Kidney (tissue), 13 donors: ENCODE measurements at regions not wholly inside any gene's neighbourhood (a gene's known extent, or its start where the extent isn't known, plus 50 kb on each side); places are given as distances from the start of the nearest gene placed in this dataset.

Experiments used
- DNase-seq, 5 donors: peaks; one replicate each; pipeline ENCODE4 v3.0.0-alpha.2; 2013 to 2020
- FAIRE-seq: peaks from 2 replicates; lab custom pipeline; 2012; peaks lifted over from hg19 to GRCh38; lab: Jason Lieb, UNC
- H3K27ac ChIP-seq, 2 donors: one replicate each; pipeline ENCODE4 v1.7.0; 2013; ENCODE audit warnings: low read depth in 2 of 2, low read length in 2 of 2, inconsistent platforms in 1 of 2
- H3K27me3 ChIP-seq: one replicate; pipeline ENCODE4 v1.7.1; 2013; ENCODE audit warnings: low read length, inconsistent platforms; ENCODE audit not compliant: control insufficient read depth, insufficient read depth
- H3K36me3 ChIP-seq, 3 donors: one replicate each; pipeline versions ENCODE4 v1.7.0 to v1.7.1; 2013; ENCODE audit warnings: low read length in 3 of 3, control low read depth in 1 of 3, inconsistent platforms in 1 of 3; ENCODE audit not compliant: insufficient read depth in 3 of 3, control insufficient read depth in 2 of 3
- H3K4me1 ChIP-seq, 3 donors: one replicate each; pipeline versions ENCODE4 v1.7.0 to v1.7.1; 2013; ENCODE audit warnings: low read length in 3 of 3, inconsistent platforms in 1 of 3, low read depth in 1 of 3; ENCODE audit not compliant: control insufficient read depth in 2 of 3, insufficient read depth in 2 of 3
- H3K4me3 ChIP-seq, 3 donors: one replicate each; pipeline versions ENCODE4 v1.7.0 to v1.8.1; 2013; ENCODE audit warnings: low read length in 3 of 3, control low read depth in 1 of 3, inconsistent platforms in 1 of 3
- H3K9ac ChIP-seq, 3 donors: one replicate each; pipeline versions ENCODE4 v1.7.0 to v1.7.1; 2013; ENCODE audit warnings: low read length in 3 of 3, control low read depth in 1 of 3, inconsistent platforms in 1 of 3
- H3K9me3 ChIP-seq, 3 donors: one replicate each; pipeline versions ENCODE4 v1.7.0 to v1.7.1; 2013; ENCODE audit warnings: low read length in 3 of 3, control low read depth in 1 of 3, inconsistent platforms in 1 of 3; ENCODE audit not compliant: control insufficient read depth in 2 of 3, insufficient read depth in 1 of 3
- CTCF ChIP-seq: IDR thresholded peaks from 3 replicates; pipeline ENCODE4 v1.5.1; 2012; ENCODE audit warnings: mild to moderate bottlenecking, moderate library complexity, borderline replicate concordance; ENCODE audit not compliant: insufficient read depth; ENCODE audit errors: extremely low read depth
- intact Hi-C: fragments of 100-400 bp; cut with DNase I; formaldehyde crosslinking; loops from one replicate; pipeline ENCODE4 v1.11.1; 2022
- donor health status: control.
- donor health status: control.
- donor health status: control.
- donor health status: control.
- donor health status: control.
- donor health status: DM: yes; HTN: yes; CAD: no.
- donor health status: Normal renal cell carcinoma (clear cell type).

DNA sequence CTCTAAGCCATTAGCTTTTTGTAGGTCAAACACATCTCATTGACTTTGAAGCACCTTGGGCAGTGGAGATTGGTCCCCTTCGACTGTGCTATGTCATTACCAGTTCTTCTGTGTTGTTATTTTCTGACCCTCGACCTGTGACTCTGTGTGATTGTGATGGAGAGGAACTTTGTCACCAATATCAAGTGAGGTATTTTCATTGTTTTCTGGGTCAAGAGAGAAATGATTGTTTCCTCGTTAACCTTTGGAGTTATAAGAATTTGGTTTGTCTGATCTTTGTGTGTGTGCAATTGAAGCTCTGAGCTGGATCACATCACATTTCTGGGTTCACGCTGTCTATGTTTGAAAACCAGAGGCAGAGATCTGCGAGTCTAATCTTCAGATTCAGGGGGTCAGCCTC is 432.2 kb upstream of the KLF6 start:
- FAIRE-seq = no peak
- intact Hi-C loops = no loop called here

DNA sequence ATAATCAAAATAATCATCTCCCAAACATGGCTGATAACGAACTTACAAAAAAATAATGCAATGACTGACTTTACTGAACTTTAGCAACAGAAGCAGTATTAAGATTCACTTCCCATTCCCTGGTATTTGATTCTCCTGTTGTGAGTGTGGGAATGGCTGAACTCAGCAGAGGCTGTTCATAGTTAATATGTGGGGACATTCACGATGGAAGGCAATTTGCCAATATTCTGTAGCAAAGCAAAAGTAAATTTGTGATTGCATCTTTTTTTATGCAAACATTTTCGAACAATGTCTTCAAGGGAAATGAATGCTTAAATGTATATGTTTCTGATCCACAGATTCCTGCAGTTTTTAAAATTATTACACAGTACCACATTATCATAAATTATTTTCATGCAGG is 431.7 kb upstream of the KLF6 start:
- Histone ChIP-seq H3K27me3 (no peaks in the 10 kb centered on the region), H3K4me1 (no peaks in the 10 kb centered on the region), H3K4me3 (no peak overlapping the region), H3K9me3 (no peaks in the 10 kb centered on the region), H3K27ac (no peak overlapping the region), H3K36me3 (no peaks in the 10 kb centered on the region), H3K9ac (no peak overlapping the region)
- intact Hi-C loops = no loop called here
- DNase-seq (peak in 1 of 5 donors; percentile 4), FAIRE-seq (no peak)
- TF ChIP-seq CTCF = no peak

More for the DNA sequence above, 432.2 kb upstream of the KLF6 start:
- H3K27ac ChIP-seq = no peak overlapping the region
- no peak overlapping the region for H3K4me3 ChIP-seq
- no peaks in the 10 kb centered on the region for H3K4me1 ChIP-seq
- no peaks in the 10 kb centered on the region for H3K27me3 ChIP-seq
- no peaks in the 10 kb centered on the region for H3K36me3 ChIP-seq
- H3K9me3 ChIP-seq = no peaks in the 10 kb centered on the region
- DNase-seq = no peak
- TF ChIP-seq CTCF = no peak
- H3K9ac ChIP-seq = no peak overlapping the region

DNA sequence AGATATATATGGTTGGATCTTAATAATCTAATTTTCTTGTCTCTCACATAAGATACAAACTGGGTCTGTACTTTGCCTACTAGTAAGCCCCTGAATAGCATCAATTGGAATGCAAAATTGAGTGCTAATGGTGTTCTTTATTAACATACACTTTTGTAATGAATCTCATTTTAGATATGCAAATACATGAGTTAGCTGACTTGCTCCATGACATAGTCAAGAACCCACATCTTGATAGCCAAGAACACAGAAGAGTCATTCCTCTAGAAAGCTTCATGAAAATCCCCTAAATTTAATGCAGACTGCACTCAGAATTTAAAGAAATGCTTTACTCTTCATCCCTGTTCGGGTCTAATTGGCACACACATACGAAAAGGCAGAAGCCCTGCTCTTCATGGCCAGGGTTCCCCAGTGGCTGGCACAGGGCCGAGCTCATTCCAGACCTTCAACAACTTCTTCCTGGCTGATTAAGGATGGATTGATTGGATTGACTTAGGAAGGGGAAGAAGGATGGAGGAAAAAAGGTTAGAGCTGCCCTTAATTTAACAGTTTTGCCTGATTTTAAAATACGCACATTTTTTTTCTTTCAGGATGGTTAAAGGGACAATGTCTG is 431.1 kb upstream of the KLF6 start:
- DNase-seq (no peak), FAIRE-seq (no peak)
- no peak overlapping the region for H3K4me3 ChIP-seq
- no peak overlapping the region for H3K27ac ChIP-seq
- intact Hi-C loops = no loop called here
- no peak for TF ChIP-seq CTCF
- H3K9me3 ChIP-seq = no peaks in the 10 kb centered on the region
- no peaks in the 10 kb centered on the region for H3K27me3 ChIP-seq
- no peaks in the 10 kb centered on the region for H3K4me1 ChIP-seq
- no peak overlapping the region for H3K9ac ChIP-seq
- H3K36me3 ChIP-seq = no peaks in the 10 kb centered on the region

DNA sequence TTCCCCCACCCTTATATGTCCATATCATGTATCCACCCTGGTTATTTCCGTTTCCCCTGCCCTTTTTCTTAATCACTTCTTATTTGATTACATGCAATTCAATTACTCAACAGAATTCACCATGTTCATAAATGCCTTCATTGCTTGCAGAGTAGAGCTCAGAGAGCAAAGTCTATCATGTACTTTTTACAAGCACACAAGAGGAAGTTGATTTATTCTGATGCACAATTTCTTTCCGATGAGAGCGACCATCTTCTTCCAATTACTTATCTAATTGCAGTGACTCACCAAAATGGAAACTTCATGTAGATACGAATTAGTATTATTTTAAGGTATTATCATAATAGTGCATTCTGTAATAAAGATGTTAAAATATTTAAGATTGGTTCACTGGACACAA is 430.5 kb upstream of the KLF6 start:
- no peak for FAIRE-seq
- H3K27me3 ChIP-seq = no peaks in the 10 kb centered on the region

More for the DNA sequence above, 430.5 kb upstream of the KLF6 start:
- no peak for DNase-seq
- Histone ChIP-seq H3K36me3 (no peaks in the 10 kb centered on the region), H3K9ac (no peak overlapping the region), H3K9me3 (no peaks in the 10 kb centered on the region), H3K4me3 (no peak overlapping the region), H3K27ac (no peak overlapping the region), H3K4me1 (no peaks in the 10 kb centered on the region)
- intact Hi-C loops = no loop called here
- no peak for TF ChIP-seq CTCF
